ENCODE measurements at regions not wholly inside any gene's neighbourhood (a gene's known extent, or its start where the extent isn't known, plus 50 kb on each side); places are given as distances from the start of the nearest gene placed in this dataset.

- 93% methylated on average over 5 of the region's 5 CpGs for WGBS
- Histone ChIP-seq H3K36me3 (no peaks in the 10 kb centered on the region), H3K27me3 (no peaks in the 10 kb centered on the region), H3K9me3 (no peaks in the 10 kb centered on the region), H3K27ac (no peak overlapping the region), H3K4me3 (no peak overlapping the region), H3K4me1 (peaks cover 41% of the 10 kb centered on the region)
- DNase-seq (ENCODE audit: low spot score in 2 of 2): no peak
- TF ChIP-seq EP300 (IDR thresholded peaks at IDR 0.05) (no peak), CTCF (IDR thresholded peaks at IDR 0.05) (no peak), POLR2A (IDR thresholded peaks at IDR 0.05) (no peak), POLR2AphosphoS5 (IDR thresholded peaks at IDR 0.05) (no peak)
Observed at GRCh38 chr10:29809383-29809782, 174.6 kb upstream of the SVIL start.

GRCh38 chr10:29807163-29807806 is 172.5 kb upstream of the SVIL start:
- Histone ChIP-seq H3K9me3 (no peaks in the 10 kb centered on the region), H3K27me3 (no peaks in the 10 kb centered on the region), H3K27ac (no peak overlapping the region), H3K4me1 (peaks cover 46% of the 10 kb centered on the region), H3K36me3 (no peaks in the 10 kb centered on the region), H3K4me3 (no peak overlapping the region)
- TF ChIP-seq POLR2AphosphoS5 (IDR thresholded peaks at IDR 0.05): peak in 1 of 3 donors; percentile 16
- TF ChIP-seq POLR2A (IDR thresholded peaks at IDR 0.05): no peak
- no peak for TF ChIP-seq CTCF (IDR thresholded peaks at IDR 0.05)
- TF ChIP-seq EP300 (IDR thresholded peaks at IDR 0.05): no peak
- no peak for DNase-seq (ENCODE audit: low spot score in 2 of 2)
- 38% methylated on average over 2 of the region's 2 CpGs for WGBS

DNA sequence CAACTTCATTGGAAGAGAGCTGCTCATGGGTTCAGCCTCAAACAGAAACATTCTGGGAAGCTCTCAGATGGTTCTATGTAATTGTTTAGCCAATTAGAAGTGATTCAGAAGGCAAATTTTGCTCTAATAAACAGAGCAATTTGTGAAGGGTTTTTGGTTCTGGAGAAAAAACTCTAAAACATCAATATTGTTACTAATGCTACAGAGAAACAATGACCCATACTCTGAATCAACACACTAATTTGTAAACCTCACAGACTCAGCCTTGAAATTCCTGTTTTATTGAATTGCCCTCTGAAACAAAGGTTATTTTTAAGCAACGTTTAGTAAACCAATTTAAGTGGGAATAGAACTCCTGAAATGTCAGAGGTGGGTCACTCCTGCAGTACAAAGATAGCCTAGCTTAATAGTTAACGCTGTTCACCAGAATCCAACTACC is 171.6 kb upstream of the SVIL start:
- TF ChIP-seq POLR2AphosphoS5 (IDR thresholded peaks at IDR 0.05): no peak
- TF ChIP-seq CTCF (IDR thresholded peaks at IDR 0.05): no peak
- no peak for TF ChIP-seq POLR2A (IDR thresholded peaks at IDR 0.05)
- no peak for TF ChIP-seq EP300 (IDR thresholded peaks at IDR 0.05)
- WGBS: 62% methylated on average over 2 of the region's 2 CpGs
- Histone ChIP-seq H3K4me1 (peaks cover 36% of the 10 kb centered on the region), H3K27ac (no peak overlapping the region), H3K4me3 (no peak overlapping the region), H3K36me3 (no peaks in the 10 kb centered on the region), H3K27me3 (no peaks in the 10 kb centered on the region), H3K9me3 (no peaks in the 10 kb centered on the region)
- DNase-seq (ENCODE audit: low spot score in 2 of 2): no peak

DNA sequence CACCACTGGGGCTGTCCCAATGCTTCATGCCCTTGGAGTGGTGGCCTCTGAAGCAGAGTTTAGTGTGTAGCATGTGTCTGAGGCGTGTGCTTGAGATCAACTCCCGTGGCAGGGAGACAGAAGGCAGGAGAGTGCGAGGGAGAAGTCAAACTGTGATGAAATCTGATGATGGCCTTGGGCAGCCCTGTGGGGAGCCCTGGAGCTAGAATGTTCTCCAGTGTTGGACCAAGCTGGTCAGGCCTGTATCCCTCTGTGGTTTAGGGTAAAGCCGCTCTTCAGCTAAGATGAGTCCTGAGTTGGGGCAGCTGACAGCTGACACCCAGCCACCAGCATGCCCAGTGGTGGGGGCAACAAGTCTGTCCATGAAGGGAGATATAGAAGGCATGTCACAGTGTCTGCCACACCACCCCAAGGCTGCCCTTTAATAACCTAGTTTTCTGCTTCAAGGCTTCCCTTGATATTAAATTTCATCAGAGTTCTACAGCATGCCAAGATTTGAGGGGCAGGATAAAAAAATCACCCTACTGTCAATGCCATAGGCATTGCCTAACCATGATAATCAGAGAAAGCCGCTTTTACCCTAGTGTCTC is 170.5 kb upstream of the SVIL start:
- H3K4me1 ChIP-seq: peaks cover 31% of the 10 kb centered on the region
- DNase-seq (ENCODE audit: low spot score in 2 of 2): peak in 1 of 2 donors; percentile 21
- H3K9me3 ChIP-seq: no peaks in the 10 kb centered on the region
- 78% methylated on average over 5 of the region's 5 CpGs for WGBS
- H3K4me3 ChIP-seq: no peak overlapping the region
- H3K36me3 ChIP-seq: no peaks in the 10 kb centered on the region
- no peaks in the 10 kb centered on the region for H3K27me3 ChIP-seq
- H3K27ac ChIP-seq: no peak overlapping the region
- TF ChIP-seq POLR2AphosphoS5 (IDR thresholded peaks at IDR 0.05) (no peak), EP300 (IDR thresholded peaks at IDR 0.05) (no peak), CTCF (IDR thresholded peaks at IDR 0.05) (no peak), POLR2A (IDR thresholded peaks at IDR 0.05) (no peak)

GRCh38 chr10:29804025-29804852 is 169.5 kb upstream of the SVIL start:
- H3K27ac ChIP-seq: no peak overlapping the region
- H3K27me3 ChIP-seq: no peaks in the 10 kb centered on the region
- TF ChIP-seq POLR2AphosphoS5 (IDR thresholded peaks at IDR 0.05) (no peak), POLR2A (IDR thresholded peaks at IDR 0.05) (no peak), CTCF (IDR thresholded peaks at IDR 0.05) (no peak), EP300 (IDR thresholded peaks at IDR 0.05) (no peak)
- H3K4me1 ChIP-seq: peaks cover 31% of the 10 kb centered on the region
- no peaks in the 10 kb centered on the region for H3K9me3 ChIP-seq
- 81% methylated on average over 5 of the region's 5 CpGs for WGBS
- no peaks in the 10 kb centered on the region for H3K36me3 ChIP-seq
- no peak overlapping the region for H3K4me3 ChIP-seq
- peak in 1 of 2 donors; percentile 28 for DNase-seq (ENCODE audit: low spot score in 2 of 2)
